ENCODE measurements at regions not wholly inside any gene's neighbourhood (a gene's known extent, or its start where the extent isn't known, plus 50 kb on each side); places are given as distances from the start of the nearest gene placed in this dataset.
A peak's percentile ranks its signal among the peaks of the same experiment; 100 is the strongest.

GRCh38 chr5:117236941-117237340 lies 662.3 kb upstream of the SEMA6A start:
- in situ Hi-C loops (cut with HindIII; ENCODE audit: low sequenced_read_pairs): no loop called here

DNA sequence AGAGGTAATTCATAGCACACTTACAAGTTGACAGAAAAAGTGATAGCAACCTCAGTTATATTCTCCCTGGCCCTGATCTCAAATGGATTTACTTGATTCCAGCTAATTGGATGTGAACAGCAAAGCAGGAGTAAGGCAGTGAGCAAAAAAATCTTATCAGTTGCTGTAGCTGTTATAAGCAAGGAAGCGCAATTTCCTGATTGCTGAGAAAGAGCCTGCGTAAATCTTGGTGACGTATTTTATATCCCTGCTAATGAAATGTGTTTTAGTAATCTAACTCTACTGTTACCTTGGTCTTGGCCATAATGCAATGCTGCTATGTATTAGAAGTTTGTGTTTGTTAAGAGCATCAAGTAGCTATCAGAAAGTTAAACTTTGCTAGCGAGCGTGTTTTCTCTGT lies 661.2 kb upstream of the SEMA6A start:
- in situ Hi-C loops (cut with HindIII; ENCODE audit: low sequenced_read_pairs): no loop called here
- TF ChIP-seq, protein P1, sequence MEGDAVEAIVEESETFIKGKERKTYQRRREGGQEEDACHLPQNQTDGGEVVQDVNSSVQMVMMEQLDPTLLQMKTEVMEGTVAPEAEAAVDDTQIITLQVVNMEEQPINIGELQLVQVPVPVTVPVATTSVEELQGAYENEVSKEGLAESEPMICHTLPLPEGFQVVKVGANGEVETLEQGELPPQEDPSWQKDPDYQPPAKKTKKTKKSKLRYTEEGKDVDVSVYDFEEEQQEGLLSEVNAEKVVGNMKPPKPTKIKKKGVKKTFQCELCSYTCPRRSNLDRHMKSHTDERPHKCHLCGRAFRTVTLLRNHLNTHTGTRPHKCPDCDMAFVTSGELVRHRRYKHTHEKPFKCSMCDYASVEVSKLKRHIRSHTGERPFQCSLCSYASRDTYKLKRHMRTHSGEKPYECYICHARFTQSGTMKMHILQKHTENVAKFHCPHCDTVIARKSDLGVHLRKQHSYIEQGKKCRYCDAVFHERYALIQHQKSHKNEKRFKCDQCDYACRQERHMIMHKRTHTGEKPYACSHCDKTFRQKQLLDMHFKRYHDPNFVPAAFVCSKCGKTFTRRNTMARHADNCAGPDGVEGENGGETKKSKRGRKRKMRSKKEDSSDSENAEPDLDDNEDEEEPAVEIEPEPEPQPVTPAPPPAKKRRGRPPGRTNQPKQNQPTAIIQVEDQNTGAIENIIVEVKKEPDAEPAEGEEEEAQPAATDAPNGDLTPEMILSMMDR (IDR thresholded peaks at IDR 0.05; ENCODE audit: low read depth, low read length, missing control alignments): no peak
- no peak for DNase-seq (ENCODE audit: low read depth)

More at GRCh38 chr5:117236941-117237340, 662.3 kb upstream of the SEMA6A start:
- H3K4me3 ChIP-seq (ENCODE audit: low read depth, low read length): no peak overlapping the region
- no peak for DNase-seq (ENCODE audit: low read depth)
- TF ChIP-seq, protein P1 (IDR thresholded peaks at IDR 0.05; ENCODE audit: low read depth, low read length, missing control alignments): no peak

GRCh38 chr5:117230375-117230774 lies 655.8 kb upstream of the SEMA6A start:
- in situ Hi-C loops (cut with HindIII; ENCODE audit: low sequenced_read_pairs): no loop called here
- DNase-seq (ENCODE audit: low read depth): no peak
- TF ChIP-seq, protein P1 (IDR thresholded peaks at IDR 0.05; ENCODE audit: low read depth, low read length, missing control alignments): no peak
- H3K4me3 ChIP-seq (ENCODE audit: low read depth, low read length): no peak overlapping the region

More for the DNA sequence above, 661.2 kb upstream of the SEMA6A start:
- H3K4me3 ChIP-seq (ENCODE audit: low read depth, low read length): no peak overlapping the region

DNA sequence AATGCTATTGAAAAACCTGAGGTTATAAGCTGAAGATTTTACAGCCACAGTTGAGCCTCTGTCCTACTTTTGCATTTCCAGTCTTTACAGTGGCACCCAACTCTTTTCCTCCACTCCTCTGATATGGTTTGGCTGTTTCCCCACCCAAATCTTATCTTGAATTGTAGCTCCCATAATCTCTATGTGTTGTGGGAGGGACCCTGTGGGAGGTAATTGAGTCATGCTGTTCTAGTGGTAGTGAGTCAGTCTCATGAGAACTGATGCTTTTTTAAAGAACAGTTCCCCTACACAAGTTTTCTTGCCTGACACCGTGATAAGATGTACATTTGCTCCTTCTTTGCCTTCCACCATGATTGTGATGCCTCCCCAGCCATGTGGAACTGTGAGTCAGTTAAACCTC lies 646.1 kb upstream of the SEMA6A start:
- no peak overlapping the region for H3K4me3 ChIP-seq (ENCODE audit: low read depth, low read length)
- TF ChIP-seq, protein P1 (IDR thresholded peaks at IDR 0.05; ENCODE audit: low read depth, low read length, missing control alignments): no peak
- in situ Hi-C loops (cut with HindIII; ENCODE audit: low sequenced_read_pairs): no loop called here
- DNase-seq (ENCODE audit: low read depth): peak; percentile 15

DNA sequence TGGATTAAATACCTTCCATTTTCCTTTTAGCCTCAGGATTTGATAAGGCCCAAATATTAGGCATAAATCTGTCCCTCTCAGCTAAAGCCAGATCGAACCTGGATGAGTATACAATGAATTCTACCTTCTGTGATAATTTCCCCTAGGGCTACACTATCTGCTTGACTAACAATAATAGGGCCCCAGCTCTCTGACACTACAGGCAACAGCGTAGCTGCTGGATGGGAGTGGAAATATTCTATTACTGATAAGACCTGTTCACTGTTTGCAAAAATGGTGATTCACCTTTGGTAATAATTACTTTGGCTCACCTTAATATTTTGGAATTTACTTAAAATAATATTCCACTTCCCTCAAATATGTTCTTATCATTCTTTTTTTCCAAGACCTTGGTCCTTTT lies 644.2 kb upstream of the SEMA6A start:
- TF ChIP-seq, protein P1 (IDR thresholded peaks at IDR 0.05; ENCODE audit: low read depth, low read length, missing control alignments): no peak
- in situ Hi-C loops (cut with HindIII; ENCODE audit: low sequenced_read_pairs): no loop called here
- no peak for DNase-seq (ENCODE audit: low read depth)
- H3K4me3 ChIP-seq (ENCODE audit: low read depth, low read length): no peak overlapping the region

DNA sequence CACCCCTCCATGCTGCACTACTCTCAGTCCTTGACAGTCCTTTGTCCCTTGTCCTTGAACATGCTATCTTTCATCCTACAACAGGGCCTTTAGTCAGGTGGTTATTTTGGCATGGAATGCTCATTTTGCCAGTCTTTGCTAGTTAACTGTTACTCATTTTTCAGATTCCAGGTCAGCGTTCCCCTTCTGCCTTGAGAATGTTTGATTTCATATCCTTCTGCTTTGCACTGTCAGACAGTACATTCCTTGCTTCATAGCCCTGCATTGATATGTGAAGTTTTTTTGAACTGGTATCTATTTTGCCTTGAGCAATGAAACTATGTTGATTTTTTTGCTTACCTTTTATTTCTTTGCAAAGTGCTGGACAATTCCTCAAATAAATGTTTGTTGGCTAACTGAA lies 638.2 kb upstream of the SEMA6A start:
- DNase-seq (ENCODE audit: low read depth): no peak
- in situ Hi-C loops (cut with HindIII; ENCODE audit: low sequenced_read_pairs): no loop called here
- TF ChIP-seq, protein P1 (IDR thresholded peaks at IDR 0.05; ENCODE audit: low read depth, low read length, missing control alignments): no peak

DNA sequence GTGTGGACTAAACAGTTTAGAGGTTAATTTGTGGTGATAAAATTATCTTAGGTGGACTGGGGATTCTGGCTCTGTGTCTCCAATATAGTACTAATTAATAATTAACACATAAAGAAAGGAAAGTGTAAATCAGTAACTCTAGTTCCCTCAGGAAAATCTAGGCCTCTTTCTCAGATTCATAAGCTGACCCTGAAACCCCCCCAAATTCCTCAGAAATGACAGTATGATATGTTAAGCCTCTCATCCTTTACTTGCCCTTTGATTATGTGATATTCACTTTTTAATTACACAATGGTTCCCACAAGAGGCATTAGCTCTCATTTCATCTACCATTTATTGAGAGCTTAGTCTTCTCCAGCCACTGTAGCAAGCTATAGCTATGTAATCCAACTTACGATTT lies 636.2 kb upstream of the SEMA6A start:
- no peak overlapping the region for H3K4me3 ChIP-seq (ENCODE audit: low read depth, low read length)
- TF ChIP-seq, protein P1 (IDR thresholded peaks at IDR 0.05; ENCODE audit: low read depth, low read length, missing control alignments): no peak
- in situ Hi-C loops (cut with HindIII; ENCODE audit: low sequenced_read_pairs): no loop called here
- no peak for DNase-seq (ENCODE audit: low read depth)

More for the DNA sequence above, 638.2 kb upstream of the SEMA6A start:
- no peak overlapping the region for H3K4me3 ChIP-seq (ENCODE audit: low read depth, low read length)
